Cardiac muscle cell (in vitro differentiated cells and primary cell): ENCODE measurements at regions not wholly inside any gene's neighbourhood (a gene's known extent, or its start where the extent isn't known, plus 50 kb on each side); places are given as distances from the start of the nearest gene placed in this dataset.

Experiments
- DNase-seq, 2 donors: peaks; one replicate each; pipeline versions ENCODE4 v3.0.0 to v3.0.0-alpha.2; 2010 to 2017; ENCODE audit warnings: low read depth in 1 of 2, low spot score in 1 of 2
- H3K27ac ChIP-seq: fragments of 200-600 bp; sonication (generic); 2 replicates; pipeline ENCODE4 v1.5.1; 2016
- H3K27me3 ChIP-seq: fragments of 200-600 bp; sonication (generic); 2 replicates; pipeline ENCODE4 v1.6.0; 2016; ENCODE audit warnings: control low read depth
- H3K36me3 ChIP-seq: fragments of 200-600 bp; sonication (generic); 2 replicates; pipeline ENCODE4 v1.5.1; 2016; ENCODE audit warnings: control low read depth
- H3K4me1 ChIP-seq: fragments of 200-600 bp; sonication (generic); 2 replicates; pipeline ENCODE4 v1.8.1; 2017; ENCODE audit warnings: low read depth, mild to moderate bottlenecking, mixed run types
- H3K4me3 ChIP-seq: fragments of 200-600 bp; sonication (generic); 2 replicates; pipeline ENCODE4 v1.5.1; 2016; ENCODE audit warnings: mild to moderate bottlenecking
- H3K9me3 ChIP-seq: fragments of 200-600 bp; sonication (generic); 2 replicates; pipeline ENCODE4 v1.5.1; 2017; ENCODE audit warnings: low read depth, mild to moderate bottlenecking, control low read depth
- CTCF ChIP-seq: IDR thresholded peaks from 2 replicates; pipeline ENCODE4 v1.5.1; 2012; ENCODE audit warnings: low read depth, mild to moderate bottlenecking, low read length

DNA sequence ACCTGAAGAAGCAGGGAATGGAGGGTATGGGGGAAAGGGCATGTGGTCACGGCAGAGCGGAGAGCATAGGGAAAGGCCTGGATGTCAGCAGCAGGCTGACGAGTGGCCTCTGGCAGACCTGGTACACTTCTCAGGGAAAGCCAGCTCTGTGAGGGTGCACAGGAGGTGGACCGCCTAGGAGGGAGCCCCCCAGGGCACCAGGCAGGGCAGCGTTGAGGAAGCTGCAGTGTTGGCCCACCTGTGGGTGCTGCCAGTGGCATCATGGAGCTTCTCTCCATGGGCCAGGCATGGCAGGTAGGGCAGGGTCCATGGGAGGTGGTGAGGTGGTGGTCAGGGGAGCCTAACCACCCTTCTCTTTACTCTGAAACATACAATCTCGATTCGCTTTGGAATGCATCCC is 143.0 kb upstream of the PITX1 start:
- TF ChIP-seq CTCF, result no peak
- Histone ChIP-seq H3K36me3 (no peaks in the 10 kb centered on the region), H3K27ac (no peak overlapping the region), H3K27me3 (peaks cover 87% of the 10 kb centered on the region), H3K9me3 (no peaks in the 10 kb centered on the region), H3K4me1 (no peaks in the 10 kb centered on the region), H3K4me3 (no peak overlapping the region)
- no peak for DNase-seq

GRCh38 chr5:135174315-135175096 is 140.5 kb upstream of the PITX1 start:
- no peak for DNase-seq
- Histone ChIP-seq H3K36me3 (no peaks in the 10 kb centered on the region), H3K9me3 (no peaks in the 10 kb centered on the region), H3K4me1 (no peaks in the 10 kb centered on the region), H3K4me3 (no peak overlapping the region), H3K27ac (no peak overlapping the region), H3K27me3 (peaks cover 95% of the 10 kb centered on the region)
- no peak for TF ChIP-seq CTCF

DNA sequence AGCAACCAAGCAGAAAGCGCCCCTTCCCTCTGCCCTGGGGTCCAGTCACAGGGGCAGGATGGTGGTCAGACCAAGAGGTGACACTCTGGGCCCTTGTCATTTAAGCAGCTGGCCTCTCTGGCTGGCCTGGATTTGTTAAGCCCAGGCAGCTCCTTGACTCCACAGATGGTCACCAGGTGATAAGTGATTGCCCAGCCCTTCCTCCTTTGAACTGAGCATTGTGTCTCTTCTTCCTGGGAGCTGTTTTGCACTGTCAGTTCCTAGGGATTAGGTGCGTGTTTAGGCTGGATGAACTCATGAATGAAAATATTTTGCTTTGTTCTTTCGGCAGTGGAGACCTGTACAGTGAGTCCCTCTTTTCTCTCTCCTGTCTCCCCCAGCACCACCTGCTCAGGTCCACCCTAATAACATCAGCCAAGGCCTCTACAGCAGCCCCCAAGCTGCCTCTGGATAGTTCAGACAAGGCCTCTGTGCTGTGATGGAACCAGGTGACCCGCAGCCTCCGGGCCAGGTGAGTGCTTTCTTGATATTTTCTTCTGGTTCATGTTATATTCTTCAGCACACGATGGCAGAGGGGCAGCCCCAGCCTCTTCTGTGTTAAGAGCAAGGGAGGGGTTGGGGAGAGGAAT is 139.7 kb upstream of the PITX1 start:
- peaks cover 95% of the 10 kb centered on the region for H3K27me3 ChIP-seq
- H3K9me3 ChIP-seq, result no peaks in the 10 kb centered on the region
- no peak overlapping the region for H3K27ac ChIP-seq
- no peak for DNase-seq
- H3K4me3 ChIP-seq, result no peak overlapping the region
- no peaks in the 10 kb centered on the region for H3K4me1 ChIP-seq
- H3K36me3 ChIP-seq, result no peaks in the 10 kb centered on the region
- TF ChIP-seq CTCF, result no peak

GRCh38 chr5:135172718-135173117 is 138.7 kb upstream of the PITX1 start:
- no peak for DNase-seq
- Histone ChIP-seq H3K27me3 (peaks cover 95% of the 10 kb centered on the region), H3K4me3 (no peak overlapping the region), H3K4me1 (no peaks in the 10 kb centered on the region), H3K27ac (no peak overlapping the region), H3K9me3 (no peaks in the 10 kb centered on the region), H3K36me3 (no peaks in the 10 kb centered on the region)
- no peak for TF ChIP-seq CTCF

GRCh38 chr5:135171336-135171735 is 137.3 kb upstream of the PITX1 start:
- TF ChIP-seq CTCF, result no peak
- Histone ChIP-seq H3K27ac (no peak overlapping the region), H3K36me3 (no peaks in the 10 kb centered on the region), H3K4me3 (no peak overlapping the region), H3K9me3 (no peaks in the 10 kb centered on the region), H3K27me3 (peaks cover 95% of the 10 kb centered on the region), H3K4me1 (no peaks in the 10 kb centered on the region)
- no peak for DNase-seq
